OCI-LY1 (cell line): ENCODE measurements at regions not wholly inside any gene's neighbourhood (a gene's known extent, or its start where the extent isn't known, plus 50 kb on each side); places are given as distances from the start of the nearest gene placed in this dataset.
"Not testable (repeated sequence)": the region's sequence is repeated elsewhere in the genome, so short reads cannot be mapped to it uniquely, and the experiment has no call there.

ENCODE experiments used
- EZH2 ChIP-seq: fragments of 200-600 bp; sonication (generic), shearing (Covaris generic); IDR thresholded peaks from 2 replicates; pipeline ENCODE4 v1.8.0; 2017; ENCODE audit warnings: borderline replicate concordance, mixed run types, mild to moderate bottlenecking, antibody characterized with exemption, low read length, moderate library complexity, mixed read lengths
- TF ChIP-seq, protein P1 (sequence below): fragments of 200-600 bp; sonication (generic), shearing (Covaris generic); IDR thresholded peaks from 2 replicates; pipeline ENCODE4 v1.5.1; 2017; ENCODE audit warnings: mild to moderate bottlenecking, antibody characterized with exemption, low read length, moderate library complexity, mixed read lengths

DNA sequence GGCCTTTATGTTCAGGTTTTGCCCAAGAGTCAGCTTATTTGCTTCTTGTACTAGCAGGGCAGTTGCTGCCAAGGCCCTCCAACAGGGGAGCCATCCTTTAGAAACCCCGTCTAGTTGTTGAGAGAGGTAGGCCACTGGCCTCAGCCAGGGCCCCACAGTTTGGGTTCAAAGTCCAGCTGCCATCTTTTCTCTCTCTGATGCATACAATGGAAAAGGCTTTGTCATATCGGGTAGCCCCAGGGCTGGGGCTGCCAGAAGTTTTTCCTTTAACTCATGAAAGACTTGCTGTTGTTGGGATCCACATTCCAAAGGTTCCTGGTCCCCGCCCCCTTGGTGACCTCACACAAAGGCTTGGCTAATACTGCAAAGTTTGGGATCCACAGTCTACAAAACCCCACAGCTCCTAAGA, 53.7 kb upstream of the ALDH3B2 start:
- TF ChIP-seq, protein P1, sequence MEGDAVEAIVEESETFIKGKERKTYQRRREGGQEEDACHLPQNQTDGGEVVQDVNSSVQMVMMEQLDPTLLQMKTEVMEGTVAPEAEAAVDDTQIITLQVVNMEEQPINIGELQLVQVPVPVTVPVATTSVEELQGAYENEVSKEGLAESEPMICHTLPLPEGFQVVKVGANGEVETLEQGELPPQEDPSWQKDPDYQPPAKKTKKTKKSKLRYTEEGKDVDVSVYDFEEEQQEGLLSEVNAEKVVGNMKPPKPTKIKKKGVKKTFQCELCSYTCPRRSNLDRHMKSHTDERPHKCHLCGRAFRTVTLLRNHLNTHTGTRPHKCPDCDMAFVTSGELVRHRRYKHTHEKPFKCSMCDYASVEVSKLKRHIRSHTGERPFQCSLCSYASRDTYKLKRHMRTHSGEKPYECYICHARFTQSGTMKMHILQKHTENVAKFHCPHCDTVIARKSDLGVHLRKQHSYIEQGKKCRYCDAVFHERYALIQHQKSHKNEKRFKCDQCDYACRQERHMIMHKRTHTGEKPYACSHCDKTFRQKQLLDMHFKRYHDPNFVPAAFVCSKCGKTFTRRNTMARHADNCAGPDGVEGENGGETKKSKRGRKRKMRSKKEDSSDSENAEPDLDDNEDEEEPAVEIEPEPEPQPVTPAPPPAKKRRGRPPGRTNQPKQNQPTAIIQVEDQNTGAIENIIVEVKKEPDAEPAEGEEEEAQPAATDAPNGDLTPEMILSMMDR: not testable (repeated sequence)
- not testable (repeated sequence) for TF ChIP-seq EZH2
